Transverse colon (tissue), 4 donors: ENCODE measurements at regions not wholly inside any gene's neighbourhood (a gene's known extent, or its start where the extent isn't known, plus 50 kb on each side); places are given as distances from the start of the nearest gene placed in this dataset.

Source experiments
- DNase-seq: peaks from one replicate; pipeline ENCODE4 v3.0.0-alpha.2; 2019
- H3K27ac ChIP-seq, 4 donors: fragments of 200-600 bp; sonication (generic); 2 replicates each; pipeline ENCODE4 v1.5.1; 2016 to 2018; ENCODE audit warnings: inconsistent platforms in 4 of 4
- H3K27me3 ChIP-seq: fragments of 200-600 bp; sonication (generic); 2 replicates; pipeline ENCODE4 v1.5.1; 2017; ENCODE audit warnings: inconsistent platforms
- H3K36me3 ChIP-seq, 4 donors: fragments of 200-600 bp; sonication (generic); 2 replicates each; pipeline ENCODE4 v1.5.1; 2017 to 2019; ENCODE audit warnings: inconsistent platforms in 4 of 4
- H3K4me1 ChIP-seq, 4 donors: fragments of 200-600 bp; sonication (generic); 2 replicates each; pipeline ENCODE4 v1.5.1; 2017 to 2020; ENCODE audit warnings: inconsistent platforms in 4 of 4
- H3K4me3 ChIP-seq, 4 donors: fragments of 200-600 bp; sonication (generic); 1 replicate in 1 of 4; 2 replicates in 3 of 4; pipeline versions ENCODE4 v1.5.1 to v1.6.1; 2017 to 2019; ENCODE audit warnings: inconsistent platforms in 4 of 4
- H3K9me3 ChIP-seq, 2 donors: fragments of 200-600 bp; sonication (generic); 2 replicates each; pipeline ENCODE4 v1.5.1; 2017 to 2019; ENCODE audit warnings: inconsistent platforms in 2 of 2
- CTCF ChIP-seq, 5 experiments: fragments of 200-600 bp in 3 of 5; fragments of 450-650 bp in 2 of 5; sonication (generic) in 3 of 5; IDR thresholded peaks; 1 replicate in 2 of 5; 2 replicates in 3 of 5; pipeline ENCODE4 v1.5.1; 2016 to 2017; ENCODE audit warnings: antibody characterized with exemption in 5 of 5, inconsistent platforms in 3 of 5, mild to moderate bottlenecking in 2 of 5, moderate library complexity in 1 of 5
- EP300 ChIP-seq: sonication (generic); formaldehyde crosslinking; IDR thresholded peaks from one replicate; pipeline ENCODE4 v1.6.1; 2017; ENCODE audit warnings: antibody characterized with exemption, low read depth
- POLR2A ChIP-seq: fragments of 450-650 bp; IDR thresholded peaks from one replicate; pipeline ENCODE4 v1.6.1; 2016; ENCODE audit warnings: antibody characterized with exemption, mild to moderate bottlenecking, moderate library complexity
- POLR2AphosphoS5 ChIP-seq, 3 donors: sonication (generic); formaldehyde crosslinking; IDR thresholded peaks; one replicate each; pipeline ENCODE4 v1.6.1; 2016; ENCODE audit warnings: antibody characterized with exemption in 3 of 3
- WGBS, 2 donors: methylation state at CpG; one replicate each; pipeline ENCODE4 v1.1.5; 2018; ENCODE audit warnings: low coverage in 1 of 2; 5-methylcytosine and 5-hydroxymethylcytosine counted together
- in situ Hi-C, 4 donors: fragments of 200-750 bp; cut with MboI; loops; one replicate each; pipeline versions ENCODE4 v1.15.0 to v1.15.1; 2017; ENCODE audit warnings: low sequenced_read_pairs in 3 of 4, low pct_ligation_motif_present in 1 of 4, low pct_unique_long_range_greater_than_20kb in 1 of 4
- intact Hi-C: fragments of 100-400 bp; cut with DNase I; formaldehyde crosslinking; loops from one replicate; pipeline ENCODE4 v1.15.1; 2023; ENCODE audit warnings: low total_unique reads

GRCh38 chr10:53547364-53547763 is 774.8 kb upstream of the MBL2 start:
- H3K4me1 ChIP-seq = no peaks in the 10 kb centered on the region
- intact Hi-C loops = no loop called here
- DNase-seq = no peak
- H3K27ac ChIP-seq = no peak overlapping the region
- H3K9me3 ChIP-seq = no peaks in the 10 kb centered on the region
- H3K4me3 ChIP-seq = no peak overlapping the region
- no peak for TF ChIP-seq CTCF (IDR thresholded peaks at IDR 0.05)
- no peak for TF ChIP-seq POLR2A
- no peak for TF ChIP-seq POLR2AphosphoS5 (IDR thresholded peaks at IDR 0.05)
- no peak for TF ChIP-seq EP300
- no peaks in the 10 kb centered on the region for H3K36me3 ChIP-seq
- in situ Hi-C loops = no loop called here
- no peaks in the 10 kb centered on the region for H3K27me3 ChIP-seq
- WGBS, 2 donors = 94 to 96% methylated on average over 1 of the region's 1 CpG

- in situ Hi-C loops (no loop called here), intact Hi-C loops (no loop called here)
- Histone ChIP-seq H3K9me3 (no peaks in the 10 kb centered on the region), H3K4me3 (no peak overlapping the region), H3K27me3 (no peaks in the 10 kb centered on the region), H3K27ac (no peak overlapping the region), H3K4me1 (no peaks in the 10 kb centered on the region), H3K36me3 (no peaks in the 10 kb centered on the region)
- TF ChIP-seq POLR2AphosphoS5 (IDR thresholded peaks at IDR 0.05) (no peak), EP300 (no peak)
- 58 to 82% methylated on average over 2 of the region's 2 CpGs for WGBS, 2 donors
- DNase-seq = no peak
Measured at GRCh38 chr10:53543410-53543809, 770.8 kb upstream of the MBL2 start.

- Histone ChIP-seq H3K9me3 (no peaks in the 10 kb centered on the region), H3K36me3 (no peaks in the 10 kb centered on the region), H3K27me3 (no peaks in the 10 kb centered on the region), H3K4me1 (no peaks in the 10 kb centered on the region), H3K27ac (no peak overlapping the region), H3K4me3 (no peak overlapping the region)
- no peak for DNase-seq
- TF ChIP-seq POLR2A (no peak), POLR2AphosphoS5 (IDR thresholded peaks at IDR 0.05) (no peak), CTCF (IDR thresholded peaks at IDR 0.05) (no peak), EP300 (no peak)
- intact Hi-C loops (no loop called here), in situ Hi-C loops (no loop called here)
Measured at GRCh38 chr10:53537508-53537907, 764.9 kb upstream of the MBL2 start.

- in situ Hi-C loops (no loop called here), intact Hi-C loops (no loop called here)
- 51 to 63% methylated on average over 4 to 5 of the region's 5 CpGs for WGBS, 2 donors
- no peaks in the 10 kb centered on the region for H3K27me3 ChIP-seq
- no peak overlapping the region for H3K27ac ChIP-seq
- no peaks in the 10 kb centered on the region for H3K4me1 ChIP-seq
- TF ChIP-seq CTCF (IDR thresholded peaks at IDR 0.05) (no peak), POLR2AphosphoS5 (IDR thresholded peaks at IDR 0.05) (no peak), POLR2A (no peak), EP300 (no peak)
- no peak for DNase-seq
- no peaks in the 10 kb centered on the region for H3K36me3 ChIP-seq
- no peaks in the 10 kb centered on the region for H3K9me3 ChIP-seq
- no peak overlapping the region for H3K4me3 ChIP-seq
Measured at GRCh38 chr10:53536322-53536721, 763.7 kb upstream of the MBL2 start.

GRCh38 chr10:53534428-53534827 is 761.8 kb upstream of the MBL2 start:
- intact Hi-C loops = no loop called here
- in situ Hi-C loops = no loop called here
- no peaks in the 10 kb centered on the region for H3K4me1 ChIP-seq
- no peak overlapping the region for H3K4me3 ChIP-seq
- H3K27ac ChIP-seq = no peak overlapping the region
- no peaks in the 10 kb centered on the region for H3K9me3 ChIP-seq
- no peak for DNase-seq
- H3K27me3 ChIP-seq = no peaks in the 10 kb centered on the region
- TF ChIP-seq CTCF (IDR thresholded peaks at IDR 0.05) = no peak
- no peak for TF ChIP-seq POLR2A
- TF ChIP-seq EP300 = no peak
- H3K36me3 ChIP-seq = no peaks in the 10 kb centered on the region
